Ishikawa (cell line): ENCODE measurements at regions not wholly inside any gene's neighbourhood (a gene's known extent, or its start where the extent isn't known, plus 50 kb on each side); places are given as distances from the start of the nearest gene placed in this dataset.

Source experiments
- CEBPB ChIP-seq: IDR thresholded peaks from 2 replicates; pipeline ENCODE4 v1.6.1; 2012
- CREB1 ChIP-seq: IDR thresholded peaks from 2 replicates; pipeline ENCODE4 v1.6.1; 2012; ENCODE audit warnings: low read depth
- EGR1 ChIP-seq: IDR thresholded peaks from 2 replicates; pipeline ENCODE4 v1.6.1; 2012
- EP300 ChIP-seq: IDR thresholded peaks from 2 replicates; pipeline ENCODE4 v1.6.1; 2012; ENCODE audit warnings: borderline replicate concordance
- FOXM1 ChIP-seq: IDR thresholded peaks from 2 replicates; pipeline ENCODE4 v1.6.1; 2012; ENCODE audit warnings: low read depth, borderline replicate concordance
- NFIC ChIP-seq: IDR thresholded peaks from 2 replicates; pipeline ENCODE4 v1.6.1; 2012
- RAD21 ChIP-seq: IDR thresholded peaks from 2 replicates; pipeline ENCODE4 v1.6.1; 2012; ENCODE audit warnings: low read depth
- TAF1 ChIP-seq: IDR thresholded peaks from 2 replicates; pipeline ENCODE4 v1.6.1; 2012; ENCODE audit warnings: low read depth, mild to moderate bottlenecking
- TCF12 ChIP-seq: IDR thresholded peaks from 2 replicates; pipeline ENCODE4 v1.6.1; 2012; ENCODE audit warnings: low read depth
- TEAD4 ChIP-seq: IDR thresholded peaks from 2 replicates; pipeline ENCODE4 v1.6.1; 2012
- YY1 ChIP-seq: IDR thresholded peaks from 2 replicates; pipeline ENCODE4 v1.6.1; 2012; ENCODE audit warnings: low read depth
- ZBTB7A ChIP-seq: IDR thresholded peaks from 2 replicates; pipeline ENCODE4 v1.6.1; 2012; ENCODE audit warnings: low read depth
- TF ChIP-seq, protein P1 (sequence below): IDR thresholded peaks from 2 replicates; pipeline ENCODE4 v1.6.1; 2012
- TF ChIP-seq, protein P2 (sequence below): IDR thresholded peaks from 2 replicates; pipeline ENCODE4 v1.6.1; 2012
- TF ChIP-seq, protein P3 (sequence below): IDR thresholded peaks from 2 replicates; pipeline ENCODE4 v1.6.1; 2012; ENCODE audit warnings: low read depth, mild to moderate bottlenecking

DNA sequence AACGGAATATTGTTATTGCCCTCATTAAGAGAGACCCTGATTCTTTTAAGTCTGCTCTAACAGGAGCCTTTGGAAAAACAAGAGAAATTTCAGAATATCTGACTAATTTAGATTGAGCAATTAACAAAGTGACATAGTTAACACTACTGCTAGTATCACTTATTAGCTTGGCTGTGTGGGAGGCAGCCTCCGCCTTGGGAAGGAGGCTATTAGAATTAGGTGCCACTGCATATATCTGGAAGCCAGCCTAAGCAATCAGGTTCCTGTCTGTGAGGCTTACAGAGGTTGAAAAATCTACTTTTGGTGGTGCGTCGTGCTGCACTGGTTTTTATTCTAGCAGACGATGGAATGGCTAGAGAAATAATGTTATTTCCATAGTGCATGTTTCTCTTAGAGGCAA lies 227.2 kb downstream of the OLFM4 start:
- TF ChIP-seq EGR1 = no peak
- no peak for TF ChIP-seq FOXM1
- no peak for TF ChIP-seq YY1
- TF ChIP-seq RAD21 = no peak
- no peak for TF ChIP-seq TCF12
- no peak for TF ChIP-seq NFIC
- no peak for TF ChIP-seq TEAD4

DNA sequence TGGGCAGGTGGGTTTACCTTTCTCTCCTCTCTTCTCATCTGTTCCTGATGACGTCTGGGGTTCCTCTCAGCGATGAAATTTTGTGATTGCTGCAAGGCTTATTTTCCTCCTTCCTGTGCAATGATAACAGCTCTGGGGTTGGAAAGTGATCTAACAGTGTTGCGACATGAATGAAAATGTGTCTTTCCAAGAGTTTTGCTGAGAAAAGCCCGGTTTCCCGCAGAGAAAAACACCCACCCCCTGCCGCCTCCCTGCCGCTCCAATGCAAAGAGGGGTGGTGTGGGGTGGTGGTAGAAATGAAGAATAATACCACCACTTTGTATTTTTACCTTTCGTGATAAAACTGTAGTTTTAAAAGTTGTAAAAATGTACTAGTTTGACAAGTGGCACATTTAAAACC lies 232.0 kb downstream of the OLFM4 start:
- TF ChIP-seq ZBTB7A (no peak), YY1 (no peak), TEAD4 (no peak)

DNA sequence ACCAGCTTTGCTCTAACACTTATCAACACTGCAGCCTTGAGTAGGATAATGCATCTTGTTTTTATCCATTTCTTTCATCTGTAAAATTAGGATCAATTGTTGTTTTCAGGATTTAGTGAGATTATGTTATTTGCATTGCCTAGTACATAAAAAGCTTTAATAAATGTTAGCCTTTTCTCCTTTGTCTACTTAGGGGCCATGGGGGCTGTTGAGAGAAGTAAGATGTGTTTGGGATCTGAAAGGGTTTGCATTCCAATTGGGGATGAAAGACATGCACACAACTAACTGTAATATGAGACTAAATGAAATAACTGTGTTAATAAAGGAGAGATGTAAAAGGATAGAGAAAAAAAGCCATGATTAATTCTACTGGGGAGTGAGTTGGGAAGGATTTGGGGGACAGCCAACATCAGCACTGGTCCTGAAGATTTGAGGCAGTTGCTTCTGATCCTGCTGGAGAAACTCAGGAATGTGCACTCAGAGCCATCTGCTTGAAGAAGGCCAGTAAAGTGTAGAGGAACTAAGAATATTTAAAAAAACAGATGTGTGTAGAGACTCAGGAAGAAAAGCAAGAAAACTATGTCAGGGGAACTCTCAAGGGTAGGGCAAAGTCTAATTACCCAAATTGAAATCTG lies 236.3 kb downstream of the OLFM4 start:
- no peak for TF ChIP-seq FOXM1
- no peak for TF ChIP-seq EP300
- TF ChIP-seq CREB1 = no peak
- TF ChIP-seq ZBTB7A = no peak
- TF ChIP-seq, protein P1, sequence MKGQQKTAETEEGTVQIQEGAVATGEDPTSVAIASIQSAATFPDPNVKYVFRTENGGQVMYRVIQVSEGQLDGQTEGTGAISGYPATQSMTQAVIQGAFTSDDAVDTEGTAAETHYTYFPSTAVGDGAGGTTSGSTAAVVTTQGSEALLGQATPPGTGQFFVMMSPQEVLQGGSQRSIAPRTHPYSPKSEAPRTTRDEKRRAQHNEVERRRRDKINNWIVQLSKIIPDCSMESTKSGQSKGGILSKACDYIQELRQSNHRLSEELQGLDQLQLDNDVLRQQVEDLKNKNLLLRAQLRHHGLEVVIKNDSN = no peak
- TF ChIP-seq RAD21 = no peak
- TF ChIP-seq YY1 = no peak
- TF ChIP-seq, protein P2, sequence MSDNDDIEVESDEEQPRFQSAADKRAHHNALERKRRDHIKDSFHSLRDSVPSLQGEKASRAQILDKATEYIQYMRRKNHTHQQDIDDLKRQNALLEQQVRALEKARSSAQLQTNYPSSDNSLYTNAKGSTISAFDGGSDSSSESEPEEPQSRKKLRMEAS = no peak
- no peak for TF ChIP-seq TCF12
- TF ChIP-seq CEBPB = no peak
- no peak for TF ChIP-seq TAF1
- TF ChIP-seq NFIC = no peak
- TF ChIP-seq TEAD4 = no peak
- TF ChIP-seq, protein P3, sequence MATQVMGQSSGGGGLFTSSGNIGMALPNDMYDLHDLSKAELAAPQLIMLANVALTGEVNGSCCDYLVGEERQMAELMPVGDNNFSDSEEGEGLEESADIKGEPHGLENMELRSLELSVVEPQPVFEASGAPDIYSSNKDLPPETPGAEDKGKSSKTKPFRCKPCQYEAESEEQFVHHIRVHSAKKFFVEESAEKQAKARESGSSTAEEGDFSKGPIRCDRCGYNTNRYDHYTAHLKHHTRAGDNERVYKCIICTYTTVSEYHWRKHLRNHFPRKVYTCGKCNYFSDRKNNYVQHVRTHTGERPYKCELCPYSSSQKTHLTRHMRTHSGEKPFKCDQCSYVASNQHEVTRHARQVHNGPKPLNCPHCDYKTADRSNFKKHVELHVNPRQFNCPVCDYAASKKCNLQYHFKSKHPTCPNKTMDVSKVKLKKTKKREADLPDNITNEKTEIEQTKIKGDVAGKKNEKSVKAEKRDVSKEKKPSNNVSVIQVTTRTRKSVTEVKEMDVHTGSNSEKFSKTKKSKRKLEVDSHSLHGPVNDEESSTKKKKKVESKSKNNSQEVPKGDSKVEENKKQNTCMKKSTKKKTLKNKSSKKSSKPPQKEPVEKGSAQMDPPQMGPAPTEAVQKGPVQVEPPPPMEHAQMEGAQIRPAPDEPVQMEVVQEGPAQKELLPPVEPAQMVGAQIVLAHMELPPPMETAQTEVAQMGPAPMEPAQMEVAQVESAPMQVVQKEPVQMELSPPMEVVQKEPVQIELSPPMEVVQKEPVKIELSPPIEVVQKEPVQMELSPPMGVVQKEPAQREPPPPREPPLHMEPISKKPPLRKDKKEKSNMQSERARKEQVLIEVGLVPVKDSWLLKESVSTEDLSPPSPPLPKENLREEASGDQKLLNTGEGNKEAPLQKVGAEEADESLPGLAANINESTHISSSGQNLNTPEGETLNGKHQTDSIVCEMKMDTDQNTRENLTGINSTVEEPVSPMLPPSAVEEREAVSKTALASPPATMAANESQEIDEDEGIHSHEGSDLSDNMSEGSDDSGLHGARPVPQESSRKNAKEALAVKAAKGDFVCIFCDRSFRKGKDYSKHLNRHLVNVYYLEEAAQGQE = no peak
- no peak for TF ChIP-seq EGR1

DNA sequence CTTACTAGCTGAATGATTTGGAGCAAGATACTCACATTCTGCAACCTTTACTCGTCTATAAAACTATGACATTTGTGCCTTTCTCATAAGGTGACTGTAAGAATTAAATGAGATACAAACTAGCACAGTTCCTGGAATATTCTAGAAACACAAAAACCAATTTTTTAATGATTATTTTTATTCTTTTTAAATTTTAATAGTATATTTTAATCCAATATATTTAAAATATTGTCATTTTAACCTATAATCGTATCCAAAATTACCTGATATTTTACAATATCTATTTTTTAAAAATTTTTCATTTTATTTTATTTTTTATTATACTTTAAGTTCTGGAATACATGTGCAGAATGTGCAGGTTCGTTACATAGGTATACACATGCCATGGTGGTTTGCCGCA lies 238.1 kb downstream of the OLFM4 start:
- no peak for TF ChIP-seq NFIC
- no peak for TF ChIP-seq TEAD4
- TF ChIP-seq EGR1 = no peak
- TF ChIP-seq RAD21 = no peak
- no peak for TF ChIP-seq TAF1
- no peak for TF ChIP-seq EP300
- TF ChIP-seq ZBTB7A = no peak
- TF ChIP-seq CEBPB = no peak

DNA sequence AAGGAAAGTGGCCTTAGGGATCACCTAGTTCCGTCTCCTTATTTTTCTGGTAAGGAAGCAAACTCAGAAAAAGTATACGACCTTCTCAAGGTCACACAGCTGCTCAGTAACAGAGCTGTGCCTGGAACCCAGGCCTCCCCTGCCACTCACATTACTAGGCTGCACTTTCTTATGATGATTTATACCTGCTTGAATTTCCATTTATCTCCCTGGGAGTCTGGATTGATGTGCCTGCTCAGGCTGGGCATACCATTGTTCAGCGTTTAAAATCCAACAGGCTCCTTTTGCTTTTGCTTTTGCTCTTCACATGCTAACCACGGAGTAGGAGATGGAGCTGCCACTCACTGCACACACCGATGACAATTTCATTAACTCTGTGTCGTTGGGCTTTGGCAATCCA lies 241.0 kb downstream of the OLFM4 start:
- TF ChIP-seq, protein P2 = no peak
- TF ChIP-seq EGR1 (no peak), CEBPB (no peak), NFIC (no peak), TEAD4 (no peak), FOXM1 (no peak), RAD21 (no peak), ZBTB7A (no peak), EP300 (no peak)

DNA sequence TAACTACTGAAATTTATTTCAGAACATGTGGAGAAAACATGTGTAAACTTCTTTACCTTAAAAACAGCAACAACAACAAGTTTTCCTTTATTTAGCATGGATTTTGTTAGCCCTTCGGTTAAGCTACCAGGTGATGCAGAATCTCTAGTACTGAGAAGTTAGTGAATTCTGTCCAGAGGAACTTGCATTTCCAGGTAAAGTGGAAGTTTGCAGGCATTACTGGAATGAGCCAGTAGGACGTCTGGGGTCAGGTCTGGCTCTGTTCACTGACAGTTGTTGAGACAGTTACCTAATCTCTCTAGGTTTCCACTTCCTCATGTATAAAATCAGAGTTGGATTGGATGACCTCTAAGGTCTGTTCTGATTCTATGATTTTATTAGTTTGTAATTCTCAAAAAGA lies 244.3 kb downstream of the OLFM4 start:
- TF ChIP-seq TEAD4 = no peak
- TF ChIP-seq, protein P2 = no peak
- no peak for TF ChIP-seq FOXM1
- no peak for TF ChIP-seq EGR1
- no peak for TF ChIP-seq EP300
- TF ChIP-seq CREB1 = no peak
- TF ChIP-seq, protein P1 = no peak
- TF ChIP-seq, protein P3 = no peak
- no peak for TF ChIP-seq RAD21
- TF ChIP-seq NFIC = no peak
- TF ChIP-seq ZBTB7A = no peak
- TF ChIP-seq CEBPB = no peak
- no peak for TF ChIP-seq YY1
- no peak for TF ChIP-seq TAF1
- TF ChIP-seq TCF12 = no peak
